ENCODE measurements at regions not wholly inside any gene's neighbourhood (a gene's known extent, or its start where the extent isn't known, plus 50 kb on each side); places are given as distances from the start of the nearest gene placed in this dataset.
"Not testable (repeated sequence)": the region's sequence is repeated elsewhere in the genome, so short reads cannot be mapped to it uniquely, and the experiment has no call there.

DNA sequence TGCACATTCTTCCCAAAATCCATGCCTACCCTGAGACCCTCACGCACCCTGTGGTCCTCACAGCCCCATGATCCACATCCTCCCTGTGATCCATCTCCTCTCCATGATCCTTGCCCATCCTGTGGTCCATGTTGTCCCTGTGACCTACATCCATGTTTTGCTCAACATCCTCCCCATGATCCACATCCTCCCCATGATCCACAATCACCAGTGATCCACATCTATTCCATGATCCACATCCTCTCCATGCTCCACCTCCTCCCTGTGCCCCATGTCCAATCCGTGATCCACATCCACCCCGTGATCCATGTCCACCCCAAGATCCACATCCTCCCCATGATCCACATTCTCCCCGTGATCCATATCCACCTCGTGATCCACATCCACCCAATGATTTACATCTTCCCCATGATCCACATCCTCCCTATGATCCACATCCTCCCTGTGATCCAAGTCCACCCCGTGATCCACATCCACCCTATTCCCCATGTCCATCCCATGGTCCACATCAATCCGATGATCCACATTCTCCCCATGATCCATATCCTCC, 281.2 kb downstream of the MYCN start:
- H3K4me3 ChIP-seq (replicated peaks in 1 of 3), result no peak overlapping the region
- TF ChIP-seq POLR2A (IDR thresholded peaks at IDR 0.05) (no peak), CTCF (IDR thresholded peaks at IDR 0.05) (no peak)
- no peaks in the 10 kb centered on the region for H3K27me3 ChIP-seq
- no peak for DNase-seq
- H3K9me3 ChIP-seq, result no peaks in the 10 kb centered on the region
- H3K27ac ChIP-seq, result no peak overlapping the region
- intact Hi-C loops (cut with DNase I), result loop anchor here (10.0 kb wide), 1 partner anchor 273 kb away; no protein-coding TSS in a partner anchor
- 80 to 82% methylated on average over 7 of the region's 7 CpGs for WGBS, 2 donors
- H3K36me3 ChIP-seq, result no peaks in the 10 kb centered on the region
- peaks cover 0 to under 1% of the 10 kb centered on the region in 2 donors for H3K4me1 ChIP-seq

DNA sequence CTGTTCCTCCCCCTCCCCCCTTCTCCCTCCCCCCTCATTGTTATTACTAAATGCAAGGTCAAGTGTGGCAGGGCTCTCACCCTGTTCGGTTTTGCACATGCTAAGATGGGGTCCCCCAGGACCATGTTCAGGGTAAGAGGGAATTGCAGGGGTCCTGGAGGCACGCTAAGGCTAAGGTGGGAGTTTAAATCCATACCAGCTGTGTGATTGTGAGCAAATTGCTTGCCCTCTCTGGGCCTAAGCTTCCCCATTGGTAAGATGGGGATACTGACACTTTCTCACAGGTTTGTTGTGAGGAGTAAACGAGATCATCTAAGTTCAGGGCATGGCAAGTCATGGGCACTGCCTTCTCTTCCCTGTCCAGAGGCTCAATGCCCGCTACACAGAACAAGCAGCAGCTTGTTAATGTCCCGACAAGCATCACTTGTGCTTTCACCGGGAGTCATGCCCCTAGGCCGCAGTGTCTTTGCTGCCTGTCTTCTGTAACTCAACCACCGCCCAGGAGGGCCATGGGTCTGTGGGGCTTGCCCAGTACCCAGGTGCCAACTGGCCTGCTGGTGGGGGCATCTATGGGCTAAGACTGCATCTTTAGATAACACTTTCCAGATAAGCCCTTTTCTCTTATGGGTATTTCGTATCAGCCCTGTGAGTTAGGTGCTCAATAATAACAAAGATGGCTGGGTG, 279.1 kb downstream of the MYCN start:
- no peak overlapping the region for H3K27ac ChIP-seq
- H3K36me3 ChIP-seq, result no peaks in the 10 kb centered on the region
- no peaks in the 10 kb centered on the region for H3K4me1 ChIP-seq
- no peak for DNase-seq
- intact Hi-C loops (cut with DNase I), result loop anchor here (10.0 kb wide), 1 partner anchor 275 kb away; the partner anchor contains the start of gene MYCN
- no peaks in the 10 kb centered on the region for H3K9me3 ChIP-seq
- no peaks in the 10 kb centered on the region for H3K27me3 ChIP-seq
- no peak for TF ChIP-seq POLR2A (IDR thresholded peaks at IDR 0.05)
- TF ChIP-seq CTCF (IDR thresholded peaks at IDR 0.05), result no peak
- no peak overlapping the region for H3K4me3 ChIP-seq (replicated peaks in 1 of 3)
- 84 to 94% methylated on average over 9 of the region's 9 CpGs for WGBS, 2 donors

- Histone ChIP-seq H3K36me3 (no peaks in the 10 kb centered on the region), H3K4me1 (no peaks in the 10 kb centered on the region), H3K27ac (no peak overlapping the region), H3K9me3 (no peaks in the 10 kb centered on the region), H3K4me3 (replicated peaks in 1 of 3) (no peak overlapping the region), H3K27me3 (no peaks in the 10 kb centered on the region)
- DNase-seq, result peak; percentile 55 to 57
- TF ChIP-seq POLR2A (IDR thresholded peaks at IDR 0.05) (no peak), CTCF (IDR thresholded peaks at IDR 0.05) (peak in 4 of 6 experiments; percentile 4 to 50 (median 44))
- intact Hi-C loops (cut with DNase I), result loop anchor here (10.0 kb wide), 1 partner anchor 274 kb away; the partner anchor contains the start of gene MYCN
- 18 to 43% methylated on average over 3 of the region's 3 CpGs for WGBS, 2 donors
These were observed 278.3 kb downstream of the MYCN start for GRCh38 chr2:16218625-16219024.

GRCh38 chr2:16218161-16218560, 277.8 kb downstream of the MYCN start:
- Histone ChIP-seq H3K9me3 (no peaks in the 10 kb centered on the region), H3K27me3 (no peaks in the 10 kb centered on the region), H3K4me3 (replicated peaks in 1 of 3) (no peak overlapping the region), H3K27ac (no peak overlapping the region), H3K36me3 (no peaks in the 10 kb centered on the region), H3K4me1 (no peaks in the 10 kb centered on the region)
- TF ChIP-seq CTCF (IDR thresholded peaks at IDR 0.05) (no peak), POLR2A (IDR thresholded peaks at IDR 0.05) (no peak)
- 76 to 79% methylated on average over 5 of the region's 5 CpGs for WGBS, 2 donors
- intact Hi-C loops (cut with DNase I), result loop anchor here (10.0 kb wide), 1 partner anchor 273 kb away; the partner anchor contains the start of gene MYCN
- DNase-seq, result no peak

GRCh38 chr2:16217741-16218140, 277.4 kb downstream of the MYCN start:
- not testable (repeated sequence) for DNase-seq; H3K4me1 ChIP-seq; H3K9me3 ChIP-seq; H3K27me3 ChIP-seq; H3K4me3 ChIP-seq (replicated peaks in 1 of 3); H3K27ac ChIP-seq; H3K36me3 ChIP-seq
- WGBS, 2 donors, result 93 to 95% methylated on average over 8 of the region's 8 CpGs
- intact Hi-C loops (cut with DNase I), result loop anchor here (10.0 kb wide), 1 partner anchor 273 kb away; the partner anchor contains the start of gene MYCN

All from thyroid gland (tissue), 4 donors.